ENCODE measurements at regions not wholly inside any gene's neighbourhood (a gene's known extent, or its start where the extent isn't known, plus 50 kb on each side); places are given as distances from the start of the nearest gene placed in this dataset.

- TF ChIP-seq CTCF (IDR thresholded peaks at IDR 0.05) (no peak), EZH2 (IDR thresholded peaks at IDR 0.05) (no peak)
These were observed 54.0 kb upstream of the TACR3 start for GRCh38 chr4:103773691-103774231.

All from neural progenitor cell (in vitro differentiated cells).